ENCODE measurements at regions not wholly inside any gene's neighbourhood (a gene's known extent, or its start where the extent isn't known, plus 50 kb on each side); places are given as distances from the start of the nearest gene placed in this dataset.

DNA sequence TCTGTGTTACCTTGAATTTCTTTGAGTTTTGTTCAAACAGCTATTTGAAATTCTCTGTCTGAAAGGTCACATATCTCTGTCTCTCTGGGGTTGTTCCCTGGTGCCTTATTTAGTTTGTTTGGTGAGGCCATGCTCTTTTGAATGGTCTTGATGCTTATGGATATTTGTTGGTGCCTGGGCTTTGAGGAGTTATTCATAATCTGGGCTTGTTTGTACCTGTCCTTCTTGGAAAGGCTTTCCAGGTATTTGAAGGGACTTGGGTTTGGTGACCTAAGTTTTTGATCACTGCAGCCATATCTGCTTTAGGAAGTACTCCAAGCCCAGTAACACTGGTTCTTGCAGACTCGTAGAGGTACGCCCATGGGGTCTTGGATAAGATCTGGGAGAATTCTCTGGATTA, 63.3 kb upstream of the MAGI3 start:
- H3K9ac ChIP-seq (ENCODE audit: low read length): no peak overlapping the region
- H4K20me1 ChIP-seq (ENCODE audit: insufficient read depth, low read length): no peaks in the 10 kb centered on the region
- H3K9me3 ChIP-seq (replicated peaks; ENCODE audit: insufficient read depth, low read length): no peaks in the 10 kb centered on the region
- TF ChIP-seq EZH2phosphoT487 (IDR thresholded peaks at IDR 0.05; ENCODE audit: low read length): no peak
- no peak for TF ChIP-seq EZH2 (optimal IDR thresholded peaks at IDR 0.05; ENCODE audit: low read depth, low read length)
- TF ChIP-seq, protein P1, sequence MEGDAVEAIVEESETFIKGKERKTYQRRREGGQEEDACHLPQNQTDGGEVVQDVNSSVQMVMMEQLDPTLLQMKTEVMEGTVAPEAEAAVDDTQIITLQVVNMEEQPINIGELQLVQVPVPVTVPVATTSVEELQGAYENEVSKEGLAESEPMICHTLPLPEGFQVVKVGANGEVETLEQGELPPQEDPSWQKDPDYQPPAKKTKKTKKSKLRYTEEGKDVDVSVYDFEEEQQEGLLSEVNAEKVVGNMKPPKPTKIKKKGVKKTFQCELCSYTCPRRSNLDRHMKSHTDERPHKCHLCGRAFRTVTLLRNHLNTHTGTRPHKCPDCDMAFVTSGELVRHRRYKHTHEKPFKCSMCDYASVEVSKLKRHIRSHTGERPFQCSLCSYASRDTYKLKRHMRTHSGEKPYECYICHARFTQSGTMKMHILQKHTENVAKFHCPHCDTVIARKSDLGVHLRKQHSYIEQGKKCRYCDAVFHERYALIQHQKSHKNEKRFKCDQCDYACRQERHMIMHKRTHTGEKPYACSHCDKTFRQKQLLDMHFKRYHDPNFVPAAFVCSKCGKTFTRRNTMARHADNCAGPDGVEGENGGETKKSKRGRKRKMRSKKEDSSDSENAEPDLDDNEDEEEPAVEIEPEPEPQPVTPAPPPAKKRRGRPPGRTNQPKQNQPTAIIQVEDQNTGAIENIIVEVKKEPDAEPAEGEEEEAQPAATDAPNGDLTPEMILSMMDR (IDR thresholded peaks at IDR 0.05; ENCODE audit: low read length): no peak
- no peak overlapping the region for H2AFZ ChIP-seq (ENCODE audit: low read length)
- H3F3A ChIP-seq (ENCODE audit: insufficient read depth, low read length): no peaks in the 10 kb centered on the region
- H3K79me2 ChIP-seq (ENCODE audit: low read length): no peaks in the 10 kb centered on the region
- no peaks in the 10 kb centered on the region for H3K9me2 ChIP-seq (replicated peaks; ENCODE audit: insufficient read depth, low read length)
- no peaks in the 10 kb centered on the region for H3K4me1 ChIP-seq (ENCODE audit: low read length)
- no peak overlapping the region for H3K4me3 ChIP-seq (ENCODE audit: low read length)
- no peak overlapping the region for H3K4me2 ChIP-seq (ENCODE audit: low read depth, low read length)
- DNase-seq: no peak
- H3K36me3 ChIP-seq (replicated peaks; ENCODE audit: insufficient read depth, low read length): no peaks in the 10 kb centered on the region
- H3K27me3 ChIP-seq (replicated peaks; ENCODE audit: insufficient read depth, low read length): no peaks in the 10 kb centered on the region
- no peak overlapping the region for H3K27ac ChIP-seq (ENCODE audit: low read length)

DNA sequence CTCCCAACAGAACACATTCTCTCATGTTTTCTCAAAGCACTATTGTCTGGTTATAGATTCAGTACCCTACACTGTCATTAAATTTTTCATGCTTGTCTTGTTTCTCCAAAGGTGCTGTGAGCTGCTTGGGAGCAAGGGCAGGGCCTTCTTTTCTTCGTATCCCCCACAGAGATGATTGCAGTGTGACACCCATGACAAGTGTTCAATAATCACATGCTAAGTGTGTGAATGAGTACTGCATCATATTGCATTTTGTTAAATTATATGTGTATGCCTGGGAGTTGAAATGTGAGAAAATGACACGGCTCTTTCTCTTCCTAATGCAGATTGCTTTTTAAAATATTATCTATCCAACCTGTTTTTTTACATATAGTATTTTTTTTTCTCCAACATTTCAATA, 57.3 kb upstream of the MAGI3 start:
- H3K9ac ChIP-seq (ENCODE audit: low read length): no peak overlapping the region
- H3F3A ChIP-seq (ENCODE audit: insufficient read depth, low read length): no peaks in the 10 kb centered on the region
- H3K79me2 ChIP-seq (ENCODE audit: low read length): no peaks in the 10 kb centered on the region
- no peak overlapping the region for H3K4me3 ChIP-seq (ENCODE audit: low read length)
- no peak for DNase-seq
- no peaks in the 10 kb centered on the region for H3K36me3 ChIP-seq (replicated peaks; ENCODE audit: insufficient read depth, low read length)
- TF ChIP-seq, protein P1 (IDR thresholded peaks at IDR 0.05; ENCODE audit: low read length): no peak
- TF ChIP-seq EZH2 (optimal IDR thresholded peaks at IDR 0.05; ENCODE audit: low read depth, low read length): no peak
- TF ChIP-seq EZH2phosphoT487 (IDR thresholded peaks at IDR 0.05; ENCODE audit: low read length): no peak
- no peaks in the 10 kb centered on the region for H3K27me3 ChIP-seq (replicated peaks; ENCODE audit: insufficient read depth, low read length)
- no peak overlapping the region for H3K27ac ChIP-seq (ENCODE audit: low read length)
- H3K9me2 ChIP-seq (replicated peaks; ENCODE audit: insufficient read depth, low read length): no peaks in the 10 kb centered on the region
- no peaks in the 10 kb centered on the region for H3K9me3 ChIP-seq (replicated peaks; ENCODE audit: insufficient read depth, low read length)
- H3K4me1 ChIP-seq (ENCODE audit: low read length): no peaks in the 10 kb centered on the region
- no peak overlapping the region for H3K4me2 ChIP-seq (ENCODE audit: low read depth, low read length)
- H2AFZ ChIP-seq (ENCODE audit: low read length): no peak overlapping the region
- no peaks in the 10 kb centered on the region for H4K20me1 ChIP-seq (ENCODE audit: insufficient read depth, low read length)

DNA sequence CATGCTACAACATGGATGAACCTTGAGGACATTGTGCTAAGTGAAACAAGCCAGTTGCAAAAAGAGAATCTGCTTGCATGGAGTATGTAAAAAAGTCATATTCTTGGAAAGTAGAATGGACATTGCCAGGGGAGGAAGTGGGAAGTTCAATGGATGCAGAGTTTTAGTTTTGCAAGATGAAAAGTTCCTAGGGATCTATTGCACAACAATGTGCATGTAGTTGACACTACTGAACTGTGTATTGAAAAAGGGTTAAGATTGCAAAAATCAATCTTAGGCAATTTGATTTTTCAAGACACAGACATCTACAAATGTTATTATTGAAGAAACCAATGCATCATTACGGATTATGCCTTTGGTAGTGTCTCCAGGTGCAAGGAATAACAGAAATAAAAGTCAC, 50.3 kb upstream of the MAGI3 start:
- Histone ChIP-seq H3K79me2 (ENCODE audit: low read length) (no peaks in the 10 kb centered on the region), H3K27ac (ENCODE audit: low read length) (no peak overlapping the region), H3K4me3 (ENCODE audit: low read length) (no peak overlapping the region), H4K20me1 (ENCODE audit: insufficient read depth, low read length) (no peaks in the 10 kb centered on the region), H3F3A (ENCODE audit: insufficient read depth, low read length) (no peaks in the 10 kb centered on the region), H3K9me3 (replicated peaks; ENCODE audit: insufficient read depth, low read length) (no peaks in the 10 kb centered on the region), H2AFZ (ENCODE audit: low read length) (no peak overlapping the region), H3K4me2 (ENCODE audit: low read depth, low read length) (no peak overlapping the region), H3K4me1 (ENCODE audit: low read length) (no peaks in the 10 kb centered on the region), H3K36me3 (replicated peaks; ENCODE audit: insufficient read depth, low read length) (no peaks in the 10 kb centered on the region), H3K9me2 (replicated peaks; ENCODE audit: insufficient read depth, low read length) (no peaks in the 10 kb centered on the region), H3K9ac (ENCODE audit: low read length) (no peak overlapping the region), H3K27me3 (replicated peaks; ENCODE audit: insufficient read depth, low read length) (no peaks in the 10 kb centered on the region)
- DNase-seq: no peak
- TF ChIP-seq EZH2phosphoT487 (IDR thresholded peaks at IDR 0.05; ENCODE audit: low read length) (no peak), EZH2 (optimal IDR thresholded peaks at IDR 0.05; ENCODE audit: low read depth, low read length) (no peak)
- TF ChIP-seq, protein P1 (IDR thresholded peaks at IDR 0.05; ENCODE audit: low read length): no peak
